ENCODE measurements at regions not wholly inside any gene's neighbourhood (a gene's known extent, or its start where the extent isn't known, plus 50 kb on each side); places are given as distances from the start of the nearest gene placed in this dataset.
"Not testable (repeated sequence)": the region's sequence is repeated elsewhere in the genome, so short reads cannot be mapped to it uniquely, and the experiment has no call there.

GRCh38 chr2:16227811-16228462 lies 287.6 kb downstream of the MYCN start:
- FAIRE-seq = no peak

GRCh38 chr2:16226943-16227664 lies 286.8 kb downstream of the MYCN start:
- no peak for FAIRE-seq

- no peak for FAIRE-seq
These were observed 286.0 kb downstream of the MYCN start for GRCh38 chr2:16226381-16226780.

- no peak for FAIRE-seq
These were observed 285.2 kb downstream of the MYCN start for GRCh38 chr2:16225545-16225944.

- no peak for FAIRE-seq
These were observed 284.7 kb downstream of the MYCN start for GRCh38 chr2:16225071-16225470.

GRCh38 chr2:16224298-16225045 lies 284.1 kb downstream of the MYCN start:
- no peak for FAIRE-seq

GRCh38 chr2:16223841-16224177 lies 283.5 kb downstream of the MYCN start:
- FAIRE-seq = no peak

- FAIRE-seq = no peak
These were observed 283.0 kb downstream of the MYCN start for GRCh38 chr2:16223161-16223840.

GRCh38 chr2:16222326-16222725 lies 282.0 kb downstream of the MYCN start:
- FAIRE-seq = no peak

GRCh38 chr2:16221461-16222010 lies 281.2 kb downstream of the MYCN start:
- FAIRE-seq = no peak

- no peak for FAIRE-seq
These were observed 279.1 kb downstream of the MYCN start for GRCh38 chr2:16219292-16219975.

- no peak for FAIRE-seq
These were observed 278.3 kb downstream of the MYCN start for GRCh38 chr2:16218625-16219024.

GRCh38 chr2:16218161-16218560 lies 277.8 kb downstream of the MYCN start:
- FAIRE-seq = no peak

GRCh38 chr2:16217741-16218140 lies 277.4 kb downstream of the MYCN start:
- not testable (repeated sequence) for FAIRE-seq

GRCh38 chr2:16217291-16217690 lies 276.9 kb downstream of the MYCN start:
- FAIRE-seq = no peak

- FAIRE-seq = no peak
These were observed 276.2 kb downstream of the MYCN start for GRCh38 chr2:16216558-16216945.

- no peak for FAIRE-seq
These were observed 275.7 kb downstream of the MYCN start for GRCh38 chr2:16215902-16216557.

GRCh38 chr2:16214861-16215260 lies 274.5 kb downstream of the MYCN start:
- no peak for FAIRE-seq

- FAIRE-seq = no peak
These were observed 274.0 kb downstream of the MYCN start for GRCh38 chr2:16214391-16214790.

- no peak for FAIRE-seq
These were observed 272.0 kb downstream of the MYCN start for GRCh38 chr2:16212321-16212720.

- FAIRE-seq = no peak
These were observed 271.0 kb downstream of the MYCN start for GRCh38 chr2:16211341-16211740.

GRCh38 chr2:16210841-16211240 lies 270.5 kb downstream of the MYCN start:
- FAIRE-seq = no peak

Measured in endometrium (tissue), 2 donors.